PC-9 (cell line): ENCODE measurements at regions not wholly inside any gene's neighbourhood (a gene's known extent, or its start where the extent isn't known, plus 50 kb on each side); places are given as distances from the start of the nearest gene placed in this dataset.

ENCODE experiments used
- BruUV-seq: library from RNA; stranded (reverse); fragments of 400-500 nt; replicated peaks from 2 replicates; lab custom pipeline; 2021; lab: Mats Ljungman, UMichigan
- CTCF ChIA-PET: fragments of 300-600 bp; sonication (Branson Sonifier 250); formaldehyde crosslinking; loops from one replicate; lab custom pipeline; 2022; ENCODE audit warnings: antibody characterized with exemption; lab: Charles Lee
- POLR2A ChIA-PET: fragments of 300-600 bp; sonication (Branson Sonifier 250); formaldehyde crosslinking; loops from one replicate; lab custom pipeline; 2022; ENCODE audit warnings: antibody characterized with exemption; ENCODE audit not compliant: unreplicated experiment; lab: Charles Lee
- DNase-seq, 2 experiments: peaks; one replicate each; pipeline versions ENCODE4 v3.0.0 to v3.0.0-alpha.2; 2015 to 2022; ENCODE audit warnings: mixed read lengths in 1 of 2
- H2AFZ ChIP-seq: fragments of 200-600 bp; sonication (generic); 2 replicates; pipeline ENCODE4 v1.8.1; 2017; ENCODE audit warnings: antibody characterized with exemption
- H3F3A ChIP-seq: fragments of 200-600 bp; sonication (generic); 2 replicates; pipeline ENCODE4 v1.8.1; 2017; ENCODE audit warnings: antibody characterized with exemption, mild to moderate bottlenecking, low read depth; ENCODE audit not compliant: insufficient read depth
- H3K27ac ChIP-seq: fragments of 200-600 bp; sonication (generic); 2 replicates; pipeline ENCODE4 v1.6.1; 2016; ENCODE audit warnings: mixed run types
- H3K27me3 ChIP-seq: fragments of 200-600 bp; sonication (generic); 2 replicates; pipeline ENCODE4 v1.6.1; 2016; ENCODE audit warnings: low read depth, mixed run types; ENCODE audit not compliant: insufficient read depth
- H3K36me3 ChIP-seq: fragments of 200-600 bp; sonication (generic); 2 replicates; pipeline ENCODE4 v1.6.1; 2016; ENCODE audit warnings: low read depth, mixed run types
- H3K4me1 ChIP-seq: fragments of 200-600 bp; sonication (generic); replicated peaks from 2 replicates; pipeline ENCODE4 v1.6.1; 2016; ENCODE audit warnings: mixed run types; ENCODE audit not compliant: insufficient read depth
- H3K4me2 ChIP-seq: fragments of 200-600 bp; sonication (generic); 2 replicates; pipeline ENCODE4 v1.6.1; 2017; ENCODE audit warnings: mixed run types
- H3K4me3 ChIP-seq: fragments of 200-600 bp; sonication (generic); 2 replicates; pipeline ENCODE4 v1.6.1; 2016; ENCODE audit warnings: mixed run types
- H3K79me2 ChIP-seq: fragments of 200-600 bp; sonication (generic); 2 replicates; pipeline ENCODE4 v1.6.1; 2017; ENCODE audit warnings: low read depth, mixed run types
- H3K9me2 ChIP-seq: fragments of 200-600 bp; sonication (generic); 2 replicates; pipeline ENCODE4 v1.8.1; 2017; ENCODE audit warnings: mild to moderate bottlenecking; ENCODE audit not compliant: insufficient read depth
- H3K9me3 ChIP-seq: fragments of 200-600 bp; sonication (generic); 2 replicates; pipeline ENCODE4 v1.8.1; 2016; ENCODE audit warnings: low read depth; ENCODE audit not compliant: insufficient read depth
- H4K20me1 ChIP-seq: fragments of 200-600 bp; sonication (generic); 2 replicates; pipeline ENCODE4 v1.8.1; 2017; ENCODE audit not compliant: insufficient read depth
- CTCF ChIP-seq: fragments of 200-600 bp; sonication (generic); conservative IDR thresholded peaks from 2 replicates; pipeline ENCODE4 v1.6.1; 2017; ENCODE audit warnings: mixed run types, antibody characterized with exemption, mild to moderate bottlenecking, moderate library complexity
- EZH2 ChIP-seq: fragments of 200-600 bp; sonication (generic); IDR thresholded peaks from 2 replicates; pipeline ENCODE4 v1.8.0; 2017; ENCODE audit warnings: antibody characterized with exemption, low read depth
- intact Hi-C: fragments of 100-400 bp; cut with micrococcal nuclease; formaldehyde crosslinking; loops from one replicate; pipeline ENCODE4 v1.10.0; 2022; ENCODE audit not compliant: unreplicated experiment

- Histone ChIP-seq H4K20me1 (no peaks in the 10 kb centered on the region), H3K4me2 (no peak overlapping the region), H3K9me3 (peaks cover 7% of the 10 kb centered on the region; the same call in 1 of the 2 replicates), H3K27me3 (peaks cover 24% of the 10 kb centered on the region), H3K9me2 (no peaks in the 10 kb centered on the region), H3K79me2 (no peaks in the 10 kb centered on the region), H3K4me1 (no peaks in the 10 kb centered on the region), H3K27ac (no peak overlapping the region), H3K4me3 (no peak overlapping the region), H3K36me3 (no peaks in the 10 kb centered on the region), H2AFZ (no peak overlapping the region), H3F3A (no peaks in the 10 kb centered on the region)
- POLR2A ChIA-PET: interaction anchor here (0.6 to 0.7 kb wide), 2 partner anchors 41 to 156 kb away, joined by 3 to 7 read pairs; no protein-coding TSS in a partner anchor
- CTCF ChIA-PET: interaction anchor here (0.6 kb wide), 1 partner anchor 75 kb away, joined by 7 read pairs; no protein-coding TSS in a partner anchor
- no peak for TF ChIP-seq CTCF
- no peak for TF ChIP-seq EZH2
- no TSS peak for BruUV-seq
- intact Hi-C loops: no loop called here
- no peak for DNase-seq
These were observed 64.1 kb upstream of the ADGRE5 start for GRCh38 chr19:14317157-14317556.

- Histone ChIP-seq H2AFZ (no peak overlapping the region), H3K9me3 (peaks cover 7% of the 10 kb centered on the region; the same call in 1 of the 2 replicates), H3K9me2 (no peaks in the 10 kb centered on the region), H3F3A (no peaks in the 10 kb centered on the region), H3K4me2 (no peak overlapping the region), H3K79me2 (no peaks in the 10 kb centered on the region), H3K36me3 (no peaks in the 10 kb centered on the region), H3K27me3 (peaks cover 23% of the 10 kb centered on the region), H3K27ac (no peak overlapping the region), H4K20me1 (no peaks in the 10 kb centered on the region), H3K4me1 (no peaks in the 10 kb centered on the region), H3K4me3 (no peak overlapping the region)
- CTCF ChIA-PET: no interaction called here
- POLR2A ChIA-PET: no interaction called here
- no TSS peak for BruUV-seq
- intact Hi-C loops: no loop called here
- TF ChIP-seq CTCF (no peak), EZH2 (no peak)
- DNase-seq: no peak
These were observed 65.8 kb upstream of the ADGRE5 start for GRCh38 chr19:14315433-14315832.

- H4K20me1 ChIP-seq: no peaks in the 10 kb centered on the region
- H3K36me3 ChIP-seq: no peaks in the 10 kb centered on the region
- H3K9me3 ChIP-seq: no peaks in the 10 kb centered on the region
- H3K9me2 ChIP-seq: no peaks in the 10 kb centered on the region
- H3K79me2 ChIP-seq: no peaks in the 10 kb centered on the region
- H3K4me2 ChIP-seq: no peak overlapping the region
- intact Hi-C loops: no loop called here
- H3K4me3 ChIP-seq: no peak overlapping the region
- H3K4me1 ChIP-seq: no peaks in the 10 kb centered on the region
- H2AFZ ChIP-seq: no peak overlapping the region
- ChIA-PET POLR2A (interaction anchor here (0.5 kb wide), 1 partner anchor 134 kb away, joined by 3 read pairs; no protein-coding TSS in a partner anchor), CTCF (no interaction called here)
- H3K27me3 ChIP-seq: peaks cover 24% of the 10 kb centered on the region; the same call in 1 of the 2 replicates
- TF ChIP-seq CTCF (no peak), EZH2 (no peak)
- no peak overlapping the region for H3K27ac ChIP-seq
- H3F3A ChIP-seq: no peaks in the 10 kb centered on the region
- DNase-seq: no peak
- BruUV-seq: no TSS peak
These were observed 71.2 kb upstream of the ADGRE5 start for GRCh38 chr19:14310055-14310454.
